MCF 10A (cell line): ENCODE measurements at regions not wholly inside any gene's neighbourhood (a gene's known extent, or its start where the extent isn't known, plus 50 kb on each side); places are given as distances from the start of the nearest gene placed in this dataset.

ENCODE experiments used
- BruUV-seq: library from RNA; stranded (reverse); fragments of 400-500 nt; replicated peaks from 2 replicates; lab custom pipeline; 2021; lab: Mats Ljungman, UMichigan
- CTCF ChIA-PET: fragments of 300-600 bp; sonication (Branson Sonifier 250); formaldehyde crosslinking; extraction: SDS; loops from one replicate; lab custom pipeline; 2021; ENCODE audit warnings: antibody characterized with exemption, inconsistent platforms; lab: Yijun Ruan, JAX
- POLR2A ChIA-PET: fragments of 300-600, 350-650 bp; sonication (Branson Sonifier 250); formaldehyde crosslinking; extraction: SDS; loops from one replicate; lab custom pipeline; 2020; ENCODE audit warnings: antibody characterized with exemption, inconsistent platforms; lab: Yijun Ruan, JAX
- DNase-seq: peaks from one replicate; pipeline ENCODE4 v3.0.0-alpha.2; 2018; ENCODE audit not compliant: unreplicated experiment
- H3K27ac Mint-ChIP-seq: one replicate; pipeline ENCODE4 v1.8.0; 2022; ENCODE audit warnings: mild to moderate bottlenecking, low read depth, mixed read lengths; ENCODE audit not compliant: unreplicated experiment
- H3K27me3 Mint-ChIP-seq: one replicate; pipeline ENCODE4 v1.8.0; 2022; ENCODE audit warnings: mixed read lengths; ENCODE audit not compliant: insufficient read depth, unreplicated experiment
- H3K36me3 Mint-ChIP-seq: one replicate; pipeline ENCODE4 v1.8.0; 2022; ENCODE audit warnings: mild to moderate bottlenecking, moderate library complexity, mixed read lengths; ENCODE audit not compliant: insufficient read depth, unreplicated experiment
- H3K4me1 Mint-ChIP-seq: one replicate; pipeline ENCODE4 v1.8.0; 2022; ENCODE audit warnings: mixed read lengths; ENCODE audit not compliant: insufficient read depth, unreplicated experiment
- H3K4me3 Mint-ChIP-seq: one replicate; pipeline ENCODE4 v1.8.0; 2022; ENCODE audit warnings: mild to moderate bottlenecking, moderate library complexity, mixed read lengths; ENCODE audit not compliant: unreplicated experiment
- H3K9me3 Mint-ChIP-seq: one replicate; pipeline ENCODE4 v1.8.0; 2022; ENCODE audit warnings: mixed read lengths; ENCODE audit not compliant: unreplicated experiment
- CTCF ChIP-seq: fragments of 200-600 bp; IDR thresholded peaks from one replicate; pipeline ENCODE4 v1.8.0; 2022; ENCODE audit warnings: antibody characterized with exemption, mild to moderate bottlenecking; ENCODE audit not compliant: unreplicated experiment
- intact Hi-C: fragments of 100-400 bp; cut with micrococcal nuclease; formaldehyde crosslinking; loops from 2 replicates; pipeline ENCODE4 v1.14.1; 2022

GRCh38 chr3:117963858-117964257, 1070.8 kb downstream of the IGSF11 start:
- Mint-ChIP-seq H3K27me3 (no peaks in the 10 kb centered on the region), H3K9me3 (no peaks in the 10 kb centered on the region), H3K27ac (no peak overlapping the region), H3K4me1 (no peaks in the 10 kb centered on the region), H3K36me3 (no peaks in the 10 kb centered on the region), H3K4me3 (no peak overlapping the region)
- no peak for DNase-seq
- TF ChIP-seq CTCF = no peak
- intact Hi-C loops = no loop called here
- ChIA-PET CTCF (no interaction called here), POLR2A (no interaction called here)
- no TSS peak for BruUV-seq

- H3K27ac Mint-ChIP-seq = no peak overlapping the region
- BruUV-seq = no TSS peak
- H3K4me3 Mint-ChIP-seq = no peak overlapping the region
- no peak for TF ChIP-seq CTCF
- no peaks in the 10 kb centered on the region for H3K27me3 Mint-ChIP-seq
- DNase-seq = no peak
- intact Hi-C loops = no loop called here
- POLR2A ChIA-PET = no interaction called here
- CTCF ChIA-PET = no interaction called here
- H3K36me3 Mint-ChIP-seq = no peaks in the 10 kb centered on the region
- H3K4me1 Mint-ChIP-seq = no peaks in the 10 kb centered on the region
- no peaks in the 10 kb centered on the region for H3K9me3 Mint-ChIP-seq
Measured at GRCh38 chr3:117964814-117965213, 1069.8 kb downstream of the IGSF11 start.

- BruUV-seq = no TSS peak
- no peaks in the 10 kb centered on the region for H3K27me3 Mint-ChIP-seq
- CTCF ChIA-PET = interaction anchor here (0.6 to 0.8 kb wide), 2 partner anchors 11 to 50 kb away, joined by 3 read pairs; no protein-coding TSS in a partner anchor
- no peak overlapping the region for H3K4me3 Mint-ChIP-seq
- intact Hi-C loops = no loop called here
- no peak for DNase-seq
- no peaks in the 10 kb centered on the region for H3K36me3 Mint-ChIP-seq
- no peak overlapping the region for H3K27ac Mint-ChIP-seq
- TF ChIP-seq CTCF = no peak
- POLR2A ChIA-PET = interaction anchor here (1.2 kb wide), 1 partner anchor 11 kb away, joined by 3 read pairs; no protein-coding TSS in a partner anchor
- no peaks in the 10 kb centered on the region for H3K9me3 Mint-ChIP-seq
- no peaks in the 10 kb centered on the region for H3K4me1 Mint-ChIP-seq
Measured at GRCh38 chr3:117977504-117978228, 1057.0 kb downstream of the IGSF11 start.

GRCh38 chr3:117979466-117979865, 1055.2 kb downstream of the IGSF11 start:
- Mint-ChIP-seq H3K36me3 (no peaks in the 10 kb centered on the region), H3K4me3 (no peak overlapping the region), H3K27me3 (no peaks in the 10 kb centered on the region), H3K4me1 (no peaks in the 10 kb centered on the region), H3K9me3 (no peaks in the 10 kb centered on the region), H3K27ac (no peak overlapping the region)
- POLR2A ChIA-PET = interaction anchor here (0.6 kb wide), 1 partner anchor 10 kb away, joined by 3 read pairs; no protein-coding TSS in a partner anchor
- CTCF ChIA-PET = no interaction called here
- DNase-seq = no peak
- BruUV-seq = no TSS peak
- intact Hi-C loops = no loop called here
- no peak for TF ChIP-seq CTCF
